Stimulated activated CD8-positive, alpha-beta memory T cell treated with anti-CD3 and anti-CD28 coated beads, Interleukin-7, amount 100 ng/mL, for 48 hours (primary cell): ENCODE measurements at regions not wholly inside any gene's neighbourhood (a gene's known extent, or its start where the extent isn't known, plus 50 kb on each side); places are given as distances from the start of the nearest gene placed in this dataset.

Experiments
- DNase-seq, 2 donors: peaks; one replicate each; pipeline ENCODE4 v3.0.0-alpha.2; 2020; ENCODE audit warnings: low read depth in 1 of 2; ENCODE audit errors: extremely low read depth in 1 of 2

DNA sequence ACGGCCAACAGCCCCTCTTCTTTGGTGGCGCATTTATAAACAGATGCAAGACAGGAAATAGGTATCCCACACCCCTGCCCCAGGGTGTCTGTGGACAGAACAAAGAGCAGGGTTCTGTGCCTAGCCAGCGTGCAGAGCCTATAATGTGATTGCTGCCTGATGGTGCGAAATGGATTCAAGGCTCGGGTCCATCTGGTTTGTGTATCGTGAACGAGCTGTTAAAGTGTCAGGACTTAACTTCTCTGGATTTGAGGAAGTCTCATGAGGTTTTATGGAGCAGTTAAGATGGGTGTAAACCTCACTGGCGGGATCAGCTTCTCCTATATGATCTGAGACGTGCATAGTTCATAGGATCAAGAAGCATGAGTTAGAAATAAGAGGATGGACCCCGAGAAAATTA lies 388.7 kb upstream of the TBX3 start:
- DNase-seq: no peak

DNA sequence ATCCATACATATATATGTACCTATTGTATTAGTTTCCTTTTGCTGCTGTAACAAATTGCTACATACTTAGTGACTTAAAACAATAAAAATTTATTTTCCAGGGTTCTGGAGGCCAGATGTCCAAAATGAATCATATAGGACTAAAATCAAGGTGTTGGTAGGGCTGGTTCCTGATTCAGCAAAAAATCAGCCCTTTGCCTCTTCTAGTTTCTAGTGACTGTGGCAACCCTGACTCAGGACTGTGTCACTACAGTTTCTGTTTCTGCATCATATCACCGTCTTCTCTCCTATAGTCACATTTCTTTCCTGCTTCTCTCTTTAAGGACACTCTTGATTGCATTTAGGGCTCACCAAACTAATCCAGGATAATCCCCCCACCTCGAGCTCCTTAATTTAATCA lies 386.3 kb upstream of the TBX3 start:
- DNase-seq: no peak

DNA sequence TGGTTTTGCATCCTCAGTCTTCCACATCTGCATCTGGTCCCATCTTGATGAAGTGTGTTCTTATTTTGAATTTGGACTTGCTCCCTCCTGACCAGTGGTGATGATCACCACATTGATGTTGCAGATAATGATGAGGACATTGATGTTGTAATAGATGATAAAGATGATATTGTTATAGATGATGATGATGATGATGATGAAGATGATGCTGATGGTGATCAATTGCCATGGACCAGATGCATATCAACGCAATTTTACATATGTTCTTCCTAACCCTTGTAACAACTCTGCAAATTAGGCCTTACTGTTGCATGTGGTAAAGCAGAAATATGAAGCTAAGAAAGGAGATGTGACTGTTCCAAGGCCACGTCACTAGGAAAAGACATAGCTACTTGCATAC lies 380.3 kb upstream of the TBX3 start:
- DNase-seq: no peak

DNA sequence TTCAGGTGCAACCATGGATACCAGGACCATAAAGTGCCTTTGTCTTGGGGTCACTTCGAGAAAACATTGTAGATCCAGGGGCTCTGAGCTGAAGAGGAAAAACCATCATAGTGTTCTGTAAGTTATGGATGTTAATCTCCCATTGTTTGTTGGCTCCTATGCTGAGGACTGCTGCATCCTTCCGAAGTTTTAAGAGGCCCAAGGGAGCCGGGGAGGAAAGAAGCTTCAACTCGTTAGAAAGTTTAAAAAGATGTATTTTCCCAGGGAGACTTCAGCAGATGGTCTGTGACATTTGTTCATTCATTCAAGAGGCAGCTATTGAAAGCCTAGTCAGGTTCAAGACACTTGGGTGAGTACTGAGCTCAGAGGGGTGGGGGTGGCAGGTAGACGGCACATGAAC lies 378.8 kb upstream of the TBX3 start:
- no peak for DNase-seq

DNA sequence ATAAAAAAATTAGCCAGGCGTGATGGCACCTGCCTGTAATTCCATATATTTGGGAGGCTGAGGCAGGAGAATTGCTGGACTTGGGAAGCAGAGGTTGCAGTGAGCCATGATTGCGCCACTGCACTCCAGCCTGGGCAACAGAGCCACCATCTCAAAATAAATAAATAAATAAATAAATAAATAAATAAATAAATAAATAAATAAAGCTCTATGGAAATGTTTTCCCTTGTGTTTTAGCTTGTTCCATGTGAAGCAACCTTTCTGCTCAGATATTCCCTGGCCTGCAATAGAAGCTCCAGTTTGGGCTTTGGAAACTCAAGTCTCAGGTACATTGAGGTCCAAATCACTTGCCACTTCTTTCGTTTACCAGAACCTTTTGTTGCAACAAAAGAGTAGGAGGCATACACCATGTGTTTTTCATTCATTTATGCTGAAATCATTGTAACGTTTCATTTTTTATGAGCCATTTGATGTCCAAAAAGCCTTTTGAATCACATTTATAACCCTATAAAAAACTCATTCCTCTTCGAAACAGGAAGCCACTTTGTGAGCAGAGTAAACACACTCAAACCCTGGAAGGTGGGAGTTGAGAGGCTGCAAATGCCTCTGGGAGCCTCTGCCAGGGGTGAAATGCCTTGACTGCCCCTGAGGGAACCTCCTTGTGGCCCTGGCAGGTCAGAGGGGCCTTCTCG lies 376.6 kb upstream of the TBX3 start:
- DNase-seq: no peak

DNA sequence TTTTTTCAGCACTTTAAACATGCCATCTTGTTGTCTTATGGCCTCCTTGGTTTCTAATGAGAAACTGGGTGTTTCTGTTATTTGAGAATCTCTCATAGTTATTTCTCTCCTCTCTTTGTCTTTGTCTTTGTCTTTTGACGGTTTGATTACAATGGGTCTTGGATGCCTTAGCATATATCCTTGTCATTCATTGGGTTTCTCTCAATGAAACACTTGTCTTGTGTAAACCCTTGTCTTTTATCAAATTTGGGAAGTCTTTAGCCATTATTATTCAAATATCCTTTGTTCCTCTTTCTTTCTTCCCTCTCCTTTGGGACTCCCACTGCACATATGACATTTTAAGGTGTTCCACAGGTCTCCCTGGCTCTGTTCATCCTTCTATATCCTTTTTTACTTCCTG lies 373.5 kb upstream of the TBX3 start:
- DNase-seq: no peak

DNA sequence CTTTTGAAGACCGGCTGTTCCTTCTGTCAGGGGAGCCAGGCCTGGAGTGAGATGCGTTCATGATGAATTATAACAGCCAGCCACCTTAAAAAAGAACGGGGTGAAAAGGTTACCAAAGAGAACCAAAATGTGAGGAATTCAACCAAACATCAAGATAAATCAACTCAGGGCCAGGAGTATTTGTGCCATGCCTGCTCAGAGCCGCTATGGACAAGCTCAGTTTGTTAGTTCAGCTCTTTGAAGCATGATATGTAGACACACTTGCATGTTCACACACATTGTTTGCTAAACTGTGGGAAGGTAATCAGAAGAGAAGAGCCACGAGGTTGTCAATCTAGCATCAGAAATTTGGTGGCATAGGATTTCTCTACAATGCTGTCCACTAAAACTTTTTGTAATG lies 367.4 kb upstream of the TBX3 start:
- DNase-seq: no peak

DNA sequence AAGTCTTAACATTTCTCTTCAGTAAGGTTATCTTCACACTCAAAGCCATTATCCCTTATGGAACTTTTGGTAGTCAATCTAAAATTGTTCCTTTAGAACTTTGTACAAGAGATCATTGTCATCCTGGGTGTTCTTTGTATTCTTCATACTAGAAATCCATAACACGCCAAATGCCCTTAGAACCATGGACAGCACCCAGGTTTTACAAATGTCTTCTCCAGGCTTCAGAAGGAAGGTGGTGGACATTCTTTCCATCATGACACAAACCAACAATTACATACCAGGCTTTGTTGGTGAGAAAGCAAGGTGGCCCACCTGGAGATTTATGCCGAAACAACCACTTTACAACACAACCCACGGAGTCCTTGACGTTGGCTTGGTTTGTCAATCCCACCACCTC lies 365.6 kb upstream of the TBX3 start:
- no peak for DNase-seq

DNA sequence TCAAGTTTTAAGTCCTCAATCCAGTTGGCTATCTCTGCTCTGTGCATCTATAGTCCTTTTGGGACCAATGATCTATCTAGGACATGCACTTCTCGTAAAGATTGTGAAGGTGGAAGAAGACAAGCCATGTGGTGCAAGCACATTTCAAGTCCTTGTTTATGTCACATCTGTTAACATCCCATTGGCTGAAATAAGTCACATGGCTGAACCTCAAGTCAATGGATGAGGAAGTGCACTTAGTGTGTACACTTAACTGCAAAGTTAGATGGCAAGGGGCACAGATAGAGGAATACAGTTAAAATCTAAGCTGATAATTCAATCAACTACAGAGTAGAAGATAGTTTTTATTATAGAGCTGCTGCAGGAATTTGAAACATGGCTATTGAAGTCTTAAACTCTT lies 362.8 kb upstream of the TBX3 start:
- no peak for DNase-seq

DNA sequence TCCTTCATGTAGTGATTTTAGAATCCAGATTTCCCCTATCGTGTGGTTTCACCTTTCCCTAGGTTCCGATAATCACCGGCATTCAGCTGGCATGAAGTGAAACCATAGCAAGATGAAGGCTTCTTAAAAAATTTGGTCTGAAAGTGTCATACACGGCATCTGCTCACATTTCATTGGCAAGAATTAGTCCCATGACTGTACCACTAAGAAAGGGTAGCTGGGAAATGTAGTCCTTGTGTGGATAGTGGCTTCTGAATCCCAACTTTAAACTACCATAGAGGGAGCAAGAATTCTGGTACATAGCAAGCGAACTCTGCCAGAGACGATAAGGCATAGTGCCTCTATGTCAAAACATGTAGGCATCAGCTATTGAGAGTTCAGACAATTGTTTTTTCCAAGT lies 360.1 kb upstream of the TBX3 start:
- no peak for DNase-seq

DNA sequence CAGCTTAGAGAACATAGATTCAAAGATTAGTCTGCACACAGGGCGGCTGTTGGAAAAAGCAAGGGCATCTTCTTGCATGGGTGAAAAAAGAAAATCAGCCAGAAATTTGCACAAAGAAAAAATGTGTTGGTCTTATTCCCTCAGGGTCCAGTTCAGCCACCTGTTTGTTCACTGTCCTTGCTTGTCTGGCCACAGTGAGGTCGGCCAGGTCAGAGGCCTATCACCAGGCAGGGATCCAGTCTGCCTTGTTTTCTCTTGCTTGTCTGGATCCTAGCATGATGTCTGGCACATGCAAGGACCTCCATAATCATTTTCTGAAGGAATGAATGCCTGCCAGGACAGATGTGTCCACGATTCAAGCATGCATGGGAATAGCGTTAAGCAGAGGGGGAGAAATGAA lies 359.1 kb upstream of the TBX3 start:
- no peak for DNase-seq

DNA sequence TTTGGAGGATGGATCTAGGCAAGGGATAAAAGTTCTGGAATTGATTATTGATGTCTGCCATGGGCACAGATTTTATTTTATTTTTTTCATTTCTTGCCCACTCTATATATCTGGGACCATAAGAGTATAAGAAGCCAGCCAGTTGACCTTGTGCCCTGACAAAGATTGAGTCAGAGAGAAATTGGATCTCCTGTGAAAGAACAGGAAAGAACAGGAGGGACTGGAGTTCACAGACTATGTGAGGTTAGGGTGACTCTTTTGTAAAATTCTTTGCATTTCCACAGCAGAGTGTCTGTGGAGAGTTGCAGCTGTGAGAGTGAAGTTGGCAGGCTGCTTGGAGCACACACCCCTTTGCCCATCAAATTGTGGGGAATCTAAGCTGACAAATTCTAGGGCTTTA lies 358.4 kb upstream of the TBX3 start:
- DNase-seq: no peak

DNA sequence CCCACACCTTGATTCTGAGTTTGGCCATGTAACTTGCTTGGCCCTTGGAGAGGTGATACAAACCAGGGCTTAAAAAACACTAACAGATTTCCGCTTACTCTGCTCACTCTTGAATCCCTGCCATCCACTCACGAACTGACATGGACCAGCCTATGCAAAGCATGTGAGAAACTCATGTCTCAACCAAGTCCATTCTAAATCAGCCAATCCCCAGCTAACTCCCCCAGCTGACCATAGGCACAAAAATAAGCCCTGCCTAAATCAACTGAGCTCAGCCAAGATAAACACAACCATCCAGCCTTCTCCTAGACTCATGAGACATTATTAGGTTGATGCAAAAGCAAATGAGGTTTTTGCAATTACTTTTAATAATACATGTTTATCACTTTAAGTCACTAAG lies 353.9 kb upstream of the TBX3 start:
- no peak for DNase-seq

DNA sequence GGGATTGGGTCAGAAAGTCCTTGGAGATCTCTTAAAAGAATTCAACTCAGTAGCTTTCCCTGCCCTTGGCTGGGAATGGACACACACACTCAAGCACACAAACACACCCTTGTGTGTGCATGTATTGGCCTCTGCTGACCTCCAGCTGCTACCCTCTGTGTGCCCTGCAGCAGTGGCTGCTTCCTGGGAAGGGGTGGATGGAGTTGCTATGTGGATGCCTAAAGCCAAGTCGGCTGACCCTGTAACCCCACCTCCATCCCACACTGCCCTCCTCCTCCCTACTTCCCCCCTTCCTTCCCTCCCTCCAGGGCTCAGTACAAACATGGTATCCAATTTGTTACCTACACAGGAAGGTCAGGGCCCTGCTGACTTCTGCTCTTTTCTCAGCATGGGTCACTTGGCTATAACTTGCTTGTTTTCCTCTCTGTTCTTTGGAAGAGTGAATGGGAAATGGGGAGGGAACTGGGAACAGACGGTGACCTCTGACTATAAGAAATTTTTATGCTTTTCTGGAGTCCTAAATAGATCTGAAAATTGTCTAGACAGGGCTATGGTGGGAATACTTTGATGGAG lies 351.6 kb upstream of the TBX3 start:
- no peak for DNase-seq

DNA sequence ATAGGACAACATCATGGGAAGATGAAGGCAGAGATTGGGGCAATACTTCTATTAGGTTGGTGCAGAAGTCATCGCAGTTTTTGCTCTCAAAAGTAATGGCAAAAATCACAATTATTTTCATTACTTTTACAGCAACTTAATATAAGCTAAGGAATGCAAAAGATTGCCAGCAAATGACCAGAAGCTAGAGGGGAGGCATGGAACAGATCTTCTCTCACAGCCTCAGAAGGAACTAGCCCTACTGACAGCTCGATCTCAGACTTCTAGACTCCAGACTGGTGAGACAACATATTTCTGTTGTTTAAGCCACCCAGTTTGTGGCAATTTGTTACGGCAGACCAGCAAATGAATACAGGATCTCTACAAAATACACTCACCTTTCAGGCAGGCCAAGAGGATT lies 348.5 kb upstream of the TBX3 start:
- DNase-seq: no peak

DNA sequence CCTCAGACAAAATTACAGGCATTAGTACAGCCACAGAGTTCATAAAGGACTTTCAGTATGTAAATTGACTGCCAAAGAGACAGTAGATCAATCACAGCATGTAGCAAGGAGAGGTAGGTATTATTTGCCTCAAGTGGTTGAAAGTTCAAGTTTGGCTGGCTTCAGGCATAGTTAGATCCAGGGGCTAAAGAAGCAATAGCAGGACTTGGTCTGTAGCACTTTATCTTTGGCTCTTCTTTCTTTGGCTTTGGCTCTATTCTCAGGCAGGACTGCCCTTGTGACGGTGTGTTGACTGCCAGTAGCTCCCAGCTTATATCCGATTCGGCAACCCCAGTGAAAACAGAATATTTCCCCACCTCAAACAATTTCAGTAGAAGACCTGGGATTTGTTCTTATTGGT lies 346.0 kb upstream of the TBX3 start:
- no peak for DNase-seq

DNA sequence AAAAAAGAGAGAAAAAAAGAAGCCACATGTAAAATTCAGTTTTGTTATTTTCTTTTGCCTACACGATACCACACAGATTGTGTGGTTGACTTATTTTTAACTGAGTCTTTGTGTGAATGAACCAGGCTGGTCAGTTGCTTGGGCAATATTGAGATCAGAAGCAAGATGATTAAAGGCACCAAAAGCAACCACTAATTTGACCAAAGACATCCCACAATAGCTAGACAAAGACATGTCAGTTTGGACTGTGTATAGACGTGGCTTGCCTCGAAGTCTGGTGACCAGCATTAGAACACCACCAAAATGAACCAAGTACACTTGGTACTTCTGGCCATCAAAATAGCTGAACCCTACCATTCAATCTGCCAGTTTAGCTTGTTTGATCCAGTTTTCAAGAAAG lies 340.6 kb upstream of the TBX3 start:
- no peak for DNase-seq

DNA sequence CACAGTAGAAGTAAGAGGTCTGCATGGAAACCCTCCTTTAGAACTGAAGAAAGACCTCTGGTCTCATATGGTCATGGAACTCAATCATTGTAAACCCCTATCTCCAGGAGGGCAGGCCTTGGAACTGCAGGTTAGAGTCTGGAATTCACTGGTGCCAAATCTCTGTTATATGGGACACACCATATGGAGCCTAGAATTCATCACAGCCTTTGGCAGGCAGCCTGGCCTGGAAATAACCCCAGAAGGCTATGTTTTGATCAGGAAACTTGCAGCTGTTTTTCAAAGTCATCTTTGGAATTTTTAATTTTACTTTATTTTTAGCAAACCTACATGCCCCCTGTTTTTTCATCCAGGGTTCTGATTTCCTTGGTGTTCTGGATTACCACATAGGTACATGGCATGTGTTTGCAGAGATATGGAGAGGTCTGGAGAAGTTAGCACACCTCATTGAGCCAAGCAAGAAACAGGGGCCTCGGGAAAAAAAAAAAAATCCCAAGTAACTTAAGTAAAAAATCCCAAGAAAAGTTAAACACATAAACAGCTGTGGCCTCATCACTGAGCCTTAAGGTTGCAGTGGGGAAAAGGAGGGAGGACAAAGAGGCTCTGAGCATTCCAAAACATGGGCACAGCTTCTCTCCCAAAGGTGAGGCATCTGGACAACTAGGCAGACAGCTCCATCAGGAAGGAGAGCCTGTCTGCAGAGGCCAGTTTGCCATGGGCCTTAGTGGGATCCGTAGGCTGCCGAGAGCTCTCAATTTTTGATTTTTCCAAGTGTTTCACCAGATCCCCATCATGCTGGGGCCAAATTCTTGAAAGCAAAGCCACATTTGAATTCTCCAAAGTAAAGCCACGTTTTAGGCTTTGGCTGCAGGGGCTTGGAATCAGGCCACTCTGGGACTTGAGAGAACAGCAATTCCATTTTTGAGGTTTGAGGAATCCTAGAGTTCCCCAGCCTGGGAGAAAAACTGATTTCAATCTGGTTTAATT lies 339.6 kb upstream of the TBX3 start:
- DNase-seq: no peak

DNA sequence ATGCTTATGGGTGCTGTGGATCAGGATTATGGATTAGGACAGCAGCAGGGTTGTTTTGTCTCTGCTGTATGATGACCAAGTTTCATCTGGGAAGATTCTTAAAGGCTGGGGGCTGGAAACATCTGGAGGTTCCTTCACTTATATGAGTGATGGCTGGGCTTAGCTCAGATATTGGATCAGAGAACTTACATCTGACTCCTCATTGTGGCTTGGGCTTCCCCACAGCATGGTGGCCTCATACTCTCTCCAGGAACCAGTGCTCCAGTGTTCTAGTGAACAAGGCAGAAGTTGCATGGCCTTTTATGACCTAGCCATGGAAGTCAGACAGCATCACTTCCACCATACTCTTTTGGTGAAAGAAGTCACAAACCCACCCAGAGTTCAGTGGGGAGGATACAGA lies 336.1 kb upstream of the TBX3 start:
- no peak for DNase-seq

DNA sequence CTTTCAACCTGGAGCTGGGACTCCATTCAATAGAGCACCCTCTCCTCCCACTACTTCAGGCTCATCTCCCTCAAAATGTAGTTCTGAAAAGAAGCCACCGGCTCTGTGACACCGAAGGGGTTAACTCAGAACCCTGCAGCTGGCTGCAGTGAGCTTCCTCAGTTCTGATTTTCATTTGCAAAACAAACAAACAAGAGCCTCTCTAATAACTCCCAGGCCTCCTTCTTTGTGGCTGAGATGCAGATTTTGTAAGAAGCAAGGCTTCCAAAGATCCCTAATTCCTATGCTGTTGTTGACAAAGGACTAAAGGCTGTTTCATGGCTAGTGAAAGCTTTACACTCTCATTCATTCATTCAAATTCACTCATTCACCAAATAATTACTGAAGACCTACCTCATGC lies 333.4 kb upstream of the TBX3 start:
- no peak for DNase-seq

DNA sequence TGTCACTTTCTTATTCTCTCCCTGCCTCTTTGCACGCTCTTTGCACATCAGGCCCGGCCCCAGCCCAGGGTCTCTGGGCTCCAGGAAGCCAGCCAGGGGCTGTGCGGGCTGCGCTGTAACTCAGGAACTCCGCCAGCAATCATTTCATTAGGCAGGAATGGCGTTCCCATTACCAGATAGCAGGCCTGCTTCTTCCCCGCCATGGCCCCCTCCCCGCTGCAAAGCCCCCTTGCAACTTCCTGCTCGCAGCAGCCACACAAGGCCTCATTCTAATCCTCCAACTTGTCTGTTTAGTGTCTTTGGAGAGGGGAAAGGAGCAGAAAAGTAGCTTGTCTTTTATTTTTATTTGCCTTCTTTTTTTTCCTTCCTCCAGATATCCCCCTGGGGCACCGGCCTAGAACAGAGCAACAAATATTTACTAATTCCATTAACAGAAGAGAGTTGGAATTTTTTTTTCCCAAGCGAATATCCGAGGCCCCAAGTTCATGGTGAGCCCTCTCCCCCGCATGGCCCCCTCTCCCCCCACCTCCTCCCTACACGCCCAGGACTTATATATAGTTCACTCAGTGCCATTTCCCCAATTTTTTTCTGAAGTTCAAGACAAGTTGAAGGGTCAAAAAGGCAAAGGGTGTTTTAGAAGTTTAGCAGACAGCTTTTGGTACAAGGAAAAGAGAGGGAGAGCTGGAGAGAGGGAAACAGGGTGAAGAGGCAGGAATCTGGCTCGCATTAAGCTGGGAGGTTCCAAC lies 329.4 kb upstream of the TBX3 start:
- DNase-seq: no peak
